ENCODE measurements at regions not wholly inside any gene's neighbourhood (a gene's known extent, or its start where the extent isn't known, plus 50 kb on each side); places are given as distances from the start of the nearest gene placed in this dataset.

DNA sequence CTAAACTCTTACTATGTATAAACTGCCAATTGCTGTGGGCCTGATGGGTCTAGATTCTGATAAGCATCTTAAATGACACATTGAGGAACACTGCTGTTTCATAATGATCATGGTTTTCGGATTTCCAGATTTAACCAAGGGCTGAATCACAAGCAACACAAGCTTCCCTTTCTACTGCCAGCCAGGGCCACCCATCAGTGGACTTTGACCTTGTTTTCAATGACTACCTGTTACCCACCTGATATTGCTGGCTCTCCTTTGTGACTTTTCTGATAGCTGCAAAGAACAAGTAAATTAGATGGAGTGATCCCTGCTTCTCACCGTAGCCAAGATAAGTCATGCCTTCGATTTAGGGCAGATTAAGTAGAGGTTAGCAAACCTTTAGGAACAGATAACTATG lies 259.0 kb downstream of the PAX3 start:
- CTCF ChIA-PET (ENCODE audit: partially characterized antibody), result interaction anchor here (0.7 to 4.0 kb wide), 14 partner anchors 9 to 705 kb away, joined by 3 to 95 read pairs (median 5); no protein-coding TSS in a partner anchor
- no peak for FAIRE-seq
- Histone ChIP-seq H2AFZ (ENCODE audit: low read length) (no peak overlapping the region), H3K27ac (ENCODE audit: low read depth, low read length) (no peak overlapping the region), H3K23ac (ENCODE audit: insufficient read length) (no peak overlapping the region), H3K56ac (replicated peaks; ENCODE audit: insufficient read length, low read depth, low read length) (no peak overlapping the region), H3K4me2 (ENCODE audit: insufficient read depth in 1 of 2, low read depth in 2 of 2, low read length in 2 of 2) (no peak overlapping the region), H4K91ac (replicated peaks; ENCODE audit: insufficient read length, low read length) (no peak overlapping the region), H2BK20ac (ENCODE audit: low read length) (no peak overlapping the region), H2BK15ac (ENCODE audit: low read length) (no peak overlapping the region), H3K18ac (ENCODE audit: extremely low read depth, low read length) (no peak overlapping the region), H2BK5ac (ENCODE audit: low read depth, low read length) (no peak overlapping the region), H2AK5ac (ENCODE audit: low read depth, low read length) (no peak overlapping the region), H3K36me3 (ENCODE audit: control insufficient read depth in 2 of 4, insufficient read depth in 4 of 4, low read length in 3 of 4) (no peaks in the 10 kb centered on the region), H2BK120ac (replicated peaks; ENCODE audit: low read depth, low read length) (no peak overlapping the region), H4K20me1 (replicated peaks in 1 of 2; ENCODE audit: control insufficient read depth in 1 of 2, insufficient read depth in 2 of 2, low read length in 2 of 2) (no peaks in the 10 kb centered on the region), H3K79me2 (ENCODE audit: control insufficient read depth in 1 of 2, insufficient read depth in 2 of 2, low read length in 2 of 2) (no peaks in the 10 kb centered on the region), H3K14ac (ENCODE audit: insufficient read length) (no peak overlapping the region), H3K9ac (replicated peaks in 1 of 4; ENCODE audit: extremely low read depth in 1 of 4, low read depth in 3 of 4, low read length in 3 of 4) (no peak overlapping the region), H3K23me2 (ENCODE audit: low read depth, low read length) (peaks cover 3% of the 10 kb centered on the region; the same call in 1 of the 2 replicates), H3K4me3 (ENCODE audit: extremely low read depth in 1 of 4, insufficient read depth in 2 of 4, low read depth in 3 of 4, low read length in 4 of 4) (no peak overlapping the region), H4K5ac (ENCODE audit: insufficient read length, low read depth, low read length) (no peak overlapping the region), H3K4ac (replicated peaks; ENCODE audit: insufficient read length, low read depth, low read length) (no peak overlapping the region), H3K27me3 (replicated peaks in 1 of 4; ENCODE audit: control insufficient read depth in 3 of 4, extremely low read depth in 1 of 4, insufficient read depth in 3 of 4, low read length in 3 of 4) (peaks cover 0 to 4% (median 2%) of the 10 kb centered on the region in 4 experiments; a peak in 4 of 7 replicates), H3K79me1 (ENCODE audit: low read depth, low read length) (no peaks in the 10 kb centered on the region), H3K9me3 (ENCODE audit: insufficient read depth in 2 of 2, low read depth in 1 of 2, low read length in 1 of 2) (no peaks in the 10 kb centered on the region), H2BK12ac (ENCODE audit: low read depth, low read length) (no peak overlapping the region), H3K4me1 (replicated peaks in 1 of 4; ENCODE audit: control insufficient read depth in 3 of 4, insufficient read depth in 4 of 4, low read length in 3 of 4) (no peaks in the 10 kb centered on the region), H4K8ac (ENCODE audit: extremely low read depth, insufficient read depth, low read length) (no peak overlapping the region)
- DNase-seq (ENCODE audit: low read depth in 1 of 2, low spot score in 2 of 2), result no peak
- POLR2A ChIA-PET (ENCODE audit: partially characterized antibody), result no interaction called here
- 93% methylated on average over 3 of the region's 3 CpGs; no CpG with 5 or more reads in 1 of the 2 experiments for WGBS, 2 experiments (ENCODE audit: extremely low coverage in 1 of 2, insufficient coverage in 1 of 2, insufficient read length in 1 of 2, insufficient replicate concordance in 2 of 2, low coverage in 1 of 2, low lambda C conversion rate in 2 of 2, missing lambda C conversion rate in 1 of 2)
- TF ChIP-seq CBX8 (IDR thresholded peaks at IDR 0.05; ENCODE audit: borderline replicate concordance, low read depth, low read length) (no peak), ZNF274 (IDR thresholded peaks at IDR 0.05; ENCODE audit: borderline replicate concordance, extremely low read depth, low read length) (no peak), RXRA (IDR thresholded peaks at IDR 0.05; ENCODE audit: insufficient read depth, low read depth, low read length) (no peak), CBX5 (IDR thresholded peaks at IDR 0.05; ENCODE audit: low read depth, low read length) (no peak), SUZ12 (IDR thresholded peaks at IDR 0.05; ENCODE audit: low read length) (no peak), BACH1 (IDR thresholded peaks at IDR 0.05; ENCODE audit: low read length) (no peak), POU5F1 (IDR thresholded peaks at IDR 0.05; ENCODE audit: low read depth, low read length) (no peak), ASH2L (IDR thresholded peaks at IDR 0.05; ENCODE audit: low read length) (no peak), HDAC2 (IDR thresholded peaks at IDR 0.05; ENCODE audit: borderline replicate concordance in 1 of 2, low read depth in 2 of 2, low read length in 2 of 2) (no peak)
- TF ChIP-seq, protein P1, sequence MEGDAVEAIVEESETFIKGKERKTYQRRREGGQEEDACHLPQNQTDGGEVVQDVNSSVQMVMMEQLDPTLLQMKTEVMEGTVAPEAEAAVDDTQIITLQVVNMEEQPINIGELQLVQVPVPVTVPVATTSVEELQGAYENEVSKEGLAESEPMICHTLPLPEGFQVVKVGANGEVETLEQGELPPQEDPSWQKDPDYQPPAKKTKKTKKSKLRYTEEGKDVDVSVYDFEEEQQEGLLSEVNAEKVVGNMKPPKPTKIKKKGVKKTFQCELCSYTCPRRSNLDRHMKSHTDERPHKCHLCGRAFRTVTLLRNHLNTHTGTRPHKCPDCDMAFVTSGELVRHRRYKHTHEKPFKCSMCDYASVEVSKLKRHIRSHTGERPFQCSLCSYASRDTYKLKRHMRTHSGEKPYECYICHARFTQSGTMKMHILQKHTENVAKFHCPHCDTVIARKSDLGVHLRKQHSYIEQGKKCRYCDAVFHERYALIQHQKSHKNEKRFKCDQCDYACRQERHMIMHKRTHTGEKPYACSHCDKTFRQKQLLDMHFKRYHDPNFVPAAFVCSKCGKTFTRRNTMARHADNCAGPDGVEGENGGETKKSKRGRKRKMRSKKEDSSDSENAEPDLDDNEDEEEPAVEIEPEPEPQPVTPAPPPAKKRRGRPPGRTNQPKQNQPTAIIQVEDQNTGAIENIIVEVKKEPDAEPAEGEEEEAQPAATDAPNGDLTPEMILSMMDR (IDR thresholded peaks at IDR 0.05; ENCODE audit: control extremely low read depth in 1 of 3, insufficient read depth in 1 of 3, low read depth in 1 of 3, low read length in 3 of 3), result no peak
- TF ChIP-seq, protein P2, sequence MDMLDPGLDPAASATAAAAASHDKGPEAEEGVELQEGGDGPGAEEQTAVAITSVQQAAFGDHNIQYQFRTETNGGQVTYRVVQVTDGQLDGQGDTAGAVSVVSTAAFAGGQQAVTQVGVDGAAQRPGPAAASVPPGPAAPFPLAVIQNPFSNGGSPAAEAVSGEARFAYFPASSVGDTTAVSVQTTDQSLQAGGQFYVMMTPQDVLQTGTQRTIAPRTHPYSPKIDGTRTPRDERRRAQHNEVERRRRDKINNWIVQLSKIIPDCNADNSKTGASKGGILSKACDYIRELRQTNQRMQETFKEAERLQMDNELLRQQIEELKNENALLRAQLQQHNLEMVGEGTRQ (IDR thresholded peaks at IDR 0.05; ENCODE audit: low read length), result no peak

Measured in H1 (cell line).